ENCODE measurements at regions not wholly inside any gene's neighbourhood (a gene's known extent, or its start where the extent isn't known, plus 50 kb on each side); places are given as distances from the start of the nearest gene placed in this dataset.
"Not testable (repeated sequence)": the region's sequence is repeated elsewhere in the genome, so short reads cannot be mapped to it uniquely, and the experiment has no call there.

- DNase-seq (ENCODE audit: low read depth in 2 of 2): no peak
Observed at GRCh38 chr2:40935349-40935748, 483.5 kb upstream of the SLC8A1 start.

DNA sequence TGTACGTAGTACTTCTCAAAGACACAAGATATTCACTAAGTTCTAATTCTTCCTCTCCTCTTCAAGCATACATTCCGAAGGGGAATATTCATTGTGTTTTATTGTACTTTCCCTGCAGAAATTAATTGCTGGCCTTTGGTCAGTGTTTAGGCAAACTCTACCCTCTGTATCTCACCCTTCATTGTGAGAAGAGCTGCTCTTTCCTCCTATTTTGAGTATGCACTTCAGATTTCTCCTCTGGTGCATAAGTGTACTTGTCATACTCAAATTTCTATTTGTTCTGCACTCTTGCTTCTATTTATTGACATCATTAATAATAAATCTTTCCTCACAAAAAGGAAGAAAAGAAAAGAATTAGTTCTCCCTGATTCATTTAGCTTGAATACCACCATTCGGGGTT is 485.4 kb upstream of the SLC8A1 start:
- DNase-seq (ENCODE audit: low read depth in 2 of 2): no peak

GRCh38 chr2:40953341-40953740 is 501.5 kb upstream of the SLC8A1 start:
- DNase-seq (ENCODE audit: low read depth in 2 of 2): no peak

DNA sequence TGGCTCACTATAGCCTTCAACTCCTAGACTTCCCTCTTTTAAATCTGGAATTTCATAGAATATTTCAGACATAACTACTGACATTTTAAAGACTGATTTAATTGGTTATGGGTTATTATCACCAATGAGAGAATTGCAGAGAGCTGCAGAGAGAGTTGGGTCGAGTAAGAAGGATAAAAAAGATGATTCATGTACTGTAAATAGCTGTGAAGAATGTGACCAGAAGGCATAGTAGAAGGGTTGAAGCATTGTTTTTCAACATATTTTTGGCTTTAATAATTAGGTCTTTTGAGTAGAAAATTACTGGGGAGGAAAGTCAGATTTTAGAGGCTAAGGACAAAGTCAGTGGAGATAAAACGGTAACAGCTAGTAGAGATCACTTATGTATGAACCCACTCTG is 503.2 kb upstream of the SLC8A1 start:
- DNase-seq (ENCODE audit: low read depth in 2 of 2): no peak

DNA sequence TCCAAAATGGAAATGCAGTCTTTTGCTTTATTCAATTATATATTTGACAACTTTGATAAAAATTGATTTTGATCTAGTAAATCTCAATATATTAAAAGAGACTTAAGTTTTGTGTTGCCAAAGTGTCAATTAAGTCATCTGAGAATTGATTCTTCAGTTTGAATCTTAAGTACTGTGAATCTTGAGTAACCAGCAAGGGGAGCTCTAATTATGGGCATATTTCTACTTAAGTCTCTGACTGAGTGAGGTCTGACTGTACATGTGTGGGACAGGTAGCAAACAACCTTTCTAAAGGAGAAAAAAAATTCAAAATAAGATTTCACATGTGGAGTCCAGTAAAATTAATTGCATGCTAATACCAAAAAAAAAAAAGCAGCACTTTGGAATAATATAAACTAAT is 503.7 kb upstream of the SLC8A1 start:
- DNase-seq (ENCODE audit: low read depth in 2 of 2): no peak

- DNase-seq (ENCODE audit: low read depth in 2 of 2): no peak
Observed at GRCh38 chr2:40957508-40957907, 505.6 kb upstream of the SLC8A1 start.

- DNase-seq (ENCODE audit: low read depth in 2 of 2): no peak
Observed at GRCh38 chr2:40962026-40962425, 510.1 kb upstream of the SLC8A1 start.

DNA sequence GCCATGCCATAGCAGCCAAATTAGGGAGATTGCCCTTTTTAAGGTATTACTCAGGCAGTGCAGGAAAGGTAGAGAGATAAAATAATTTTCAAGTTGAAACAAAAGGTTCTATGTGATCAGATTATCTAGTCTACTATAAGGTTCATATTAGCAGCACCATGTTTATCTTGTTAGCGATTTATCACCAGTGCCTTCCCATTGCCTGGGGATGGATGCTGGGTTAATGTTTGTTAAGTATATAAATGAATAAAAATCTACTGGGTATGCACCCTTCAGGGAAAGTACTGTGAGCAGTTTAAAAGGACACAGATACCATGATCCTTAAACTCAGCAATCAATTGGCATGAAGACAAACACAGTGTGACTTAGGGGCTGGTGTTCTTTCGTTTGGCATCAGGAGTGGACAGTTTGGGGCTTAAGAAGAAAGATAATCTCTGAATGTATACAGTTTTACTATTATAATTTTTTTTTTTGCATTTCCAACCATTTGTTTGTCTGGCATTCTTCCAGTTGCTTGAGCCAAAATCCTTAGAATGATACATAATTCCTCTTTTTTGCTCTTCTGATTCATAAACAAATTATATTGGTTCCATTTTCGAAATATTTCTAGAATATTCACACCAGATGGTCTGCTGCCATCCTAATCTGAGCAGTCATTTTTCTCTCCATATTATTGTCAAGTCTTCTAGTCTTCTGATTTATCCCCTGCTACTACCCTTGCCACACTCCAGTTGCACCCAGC is 512.8 kb upstream of the SLC8A1 start:
- DNase-seq (ENCODE audit: low read depth in 2 of 2): no peak

DNA sequence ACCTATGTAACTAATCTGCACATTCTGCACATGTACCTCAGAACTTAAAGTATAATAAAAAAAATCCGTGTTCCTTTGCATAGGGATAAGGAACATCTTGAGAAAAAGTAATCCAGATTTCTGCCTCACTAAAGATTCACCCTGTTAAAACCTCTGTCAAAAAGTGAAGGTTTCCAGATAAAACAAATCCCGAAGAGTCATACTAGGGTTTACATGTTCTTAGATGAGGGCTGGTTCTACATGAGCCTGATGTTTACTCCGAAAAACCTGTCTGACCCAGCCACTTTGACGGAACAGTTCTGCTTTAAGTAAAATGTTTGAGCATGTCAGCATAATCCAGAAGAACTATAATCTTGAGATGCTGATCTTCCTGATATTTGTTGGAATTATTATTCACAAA is 515.6 kb upstream of the SLC8A1 start:
- DNase-seq (ENCODE audit: low read depth in 2 of 2): no peak

DNA sequence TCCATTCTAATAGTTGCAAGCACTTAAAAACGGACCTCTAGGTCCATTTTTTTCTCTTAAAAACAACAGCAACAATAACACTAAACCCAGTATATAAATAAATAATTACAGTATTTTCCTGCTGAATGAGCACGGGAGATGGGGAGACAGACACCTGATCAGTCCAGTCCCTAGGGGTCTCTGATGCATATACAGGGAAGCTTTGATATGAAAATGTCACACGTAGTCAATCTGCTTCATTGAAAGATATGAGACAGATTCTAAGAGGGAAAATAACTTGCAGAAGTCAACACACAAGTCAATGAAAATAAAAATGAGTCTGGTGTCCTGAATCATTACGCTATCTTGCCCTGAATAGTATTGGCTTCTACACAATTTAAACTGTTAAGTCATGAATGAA is 523.3 kb upstream of the SLC8A1 start:
- DNase-seq (ENCODE audit: low read depth in 2 of 2): no peak

- no peak for DNase-seq (ENCODE audit: low read depth in 2 of 2)
Observed at GRCh38 chr2:40997362-40997761, 545.5 kb upstream of the SLC8A1 start.

GRCh38 chr2:41000374-41000773 is 548.5 kb upstream of the SLC8A1 start:
- no peak for DNase-seq (ENCODE audit: low read depth in 2 of 2)

GRCh38 chr2:41000906-41001305 is 549.0 kb upstream of the SLC8A1 start:
- DNase-seq (ENCODE audit: low read depth in 2 of 2): no peak

- DNase-seq (ENCODE audit: low read depth in 2 of 2): no peak
Observed at GRCh38 chr2:41004700-41005099, 552.8 kb upstream of the SLC8A1 start.

GRCh38 chr2:41020358-41020757 is 568.5 kb upstream of the SLC8A1 start:
- DNase-seq (ENCODE audit: low read depth in 2 of 2): no peak

- no peak for DNase-seq (ENCODE audit: low read depth in 2 of 2)
Observed at GRCh38 chr2:41024816-41025215, 572.9 kb upstream of the SLC8A1 start.

DNA sequence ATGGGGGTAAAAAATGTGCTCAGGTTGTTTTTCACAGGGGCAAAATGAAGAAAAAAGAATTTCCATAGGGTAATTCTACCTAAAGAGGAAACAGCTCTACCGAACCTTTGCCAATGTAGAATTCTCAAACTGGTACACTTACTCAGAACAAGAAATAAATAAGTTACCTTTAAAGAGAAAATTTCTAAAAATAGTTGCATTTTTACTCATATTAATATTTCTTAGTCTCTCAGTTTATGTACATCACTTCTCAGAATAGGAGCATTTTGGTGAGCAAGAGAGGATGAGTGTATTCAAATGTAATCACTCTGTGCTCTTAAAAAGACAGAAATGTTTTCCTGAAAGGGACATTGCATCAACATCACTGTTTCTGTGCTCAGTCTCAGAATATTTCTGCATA is 574.7 kb upstream of the SLC8A1 start:
- DNase-seq (ENCODE audit: low read depth in 2 of 2): no peak

DNA sequence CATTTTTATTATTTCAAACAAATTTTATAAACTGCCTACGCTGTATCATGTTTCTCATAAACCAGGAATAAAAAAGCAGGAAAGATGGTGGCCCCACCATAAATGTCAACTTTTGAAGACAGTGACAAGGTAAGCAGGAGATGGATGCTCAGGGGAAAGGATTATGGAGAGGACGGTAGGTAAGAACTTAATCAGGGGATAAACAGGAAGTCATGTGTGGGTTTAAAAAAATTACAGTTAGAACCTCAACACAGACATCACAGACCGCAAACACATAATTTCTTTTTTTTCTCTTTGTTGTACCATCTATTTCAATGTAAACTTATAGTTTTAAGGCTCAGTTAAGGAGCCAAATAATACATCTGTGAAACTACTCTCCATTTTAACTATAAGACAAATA is 575.2 kb upstream of the SLC8A1 start:
- no peak for DNase-seq (ENCODE audit: low read depth in 2 of 2)

DNA sequence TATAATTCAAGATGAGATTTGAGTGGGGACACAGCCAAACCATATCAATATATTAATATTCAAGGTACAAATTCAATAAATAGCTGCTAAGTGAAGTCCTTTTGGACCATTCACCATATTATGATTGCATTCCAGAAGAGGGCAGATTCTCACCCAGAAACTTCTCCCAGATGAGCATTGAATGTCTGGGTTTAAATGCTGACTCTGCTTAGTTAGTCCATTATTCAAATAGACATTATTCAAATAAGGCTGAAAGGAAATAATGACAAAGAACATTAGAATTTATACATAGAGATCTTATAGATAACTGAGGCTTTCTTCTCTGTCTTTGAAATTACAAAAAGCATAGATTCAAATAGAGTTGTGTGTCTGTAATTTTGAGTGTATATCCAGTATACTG is 579.4 kb upstream of the SLC8A1 start:
- no peak for DNase-seq (ENCODE audit: low read depth in 2 of 2)

DNA sequence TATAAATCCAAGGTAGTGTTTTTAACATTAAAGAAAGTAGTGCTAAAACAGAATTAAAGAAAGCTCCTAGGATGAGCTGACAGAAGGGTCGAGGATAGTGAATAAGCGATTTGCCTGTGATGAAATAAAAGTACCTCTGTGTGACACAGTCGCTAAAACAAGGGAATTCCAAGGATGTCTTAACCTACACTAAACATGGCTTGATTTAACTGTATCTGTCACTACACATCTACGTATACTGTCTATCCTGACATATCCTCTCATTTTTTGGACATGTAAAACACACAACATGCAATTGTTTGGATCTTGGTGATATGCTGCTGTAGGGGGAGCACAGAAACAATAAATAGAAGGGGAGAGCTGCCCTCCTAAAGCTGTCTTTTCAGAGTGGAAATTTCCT is 580.8 kb upstream of the SLC8A1 start:
- DNase-seq (ENCODE audit: low read depth in 2 of 2): no peak

GRCh38 chr2:41033127-41033526 is 581.2 kb upstream of the SLC8A1 start:
- no peak for DNase-seq (ENCODE audit: low read depth in 2 of 2)

- DNase-seq (ENCODE audit: low read depth in 2 of 2): no peak
Observed at GRCh38 chr2:41038408-41038807, 586.5 kb upstream of the SLC8A1 start.

- not testable (repeated sequence) for DNase-seq (ENCODE audit: low read depth in 2 of 2)
Observed at GRCh38 chr2:41039750-41040149, 587.9 kb upstream of the SLC8A1 start.

GRCh38 chr2:41040782-41041520 is 589.1 kb upstream of the SLC8A1 start:
- DNase-seq (ENCODE audit: low read depth in 2 of 2): no peak
